ENCODE measurements at regions not wholly inside any gene's neighbourhood (a gene's known extent, or its start where the extent isn't known, plus 50 kb on each side); places are given as distances from the start of the nearest gene placed in this dataset.
"Not testable (repeated sequence)": the region's sequence is repeated elsewhere in the genome, so short reads cannot be mapped to it uniquely, and the experiment has no call there.

DNA sequence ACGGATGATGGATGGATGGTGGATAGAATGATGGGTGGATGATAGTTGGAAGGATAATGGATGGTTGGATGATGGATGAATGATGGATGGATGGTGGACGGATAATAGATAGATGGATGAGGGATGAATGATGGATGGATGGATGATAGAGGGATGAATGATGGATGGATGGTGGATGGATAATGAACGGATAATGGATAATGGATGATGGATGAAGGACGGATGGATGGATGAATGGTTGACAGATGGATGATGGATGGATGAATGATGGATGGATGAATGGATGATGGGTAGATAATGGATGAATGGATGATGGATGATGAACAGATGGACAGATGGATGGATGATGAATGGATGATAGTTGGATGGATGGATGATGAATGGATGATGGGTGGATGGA, 255.1 kb downstream of the NPHP4 start:
- in situ Hi-C loops (cut with MboI; ENCODE audit: low sequenced_read_pairs): no loop called here

DNA sequence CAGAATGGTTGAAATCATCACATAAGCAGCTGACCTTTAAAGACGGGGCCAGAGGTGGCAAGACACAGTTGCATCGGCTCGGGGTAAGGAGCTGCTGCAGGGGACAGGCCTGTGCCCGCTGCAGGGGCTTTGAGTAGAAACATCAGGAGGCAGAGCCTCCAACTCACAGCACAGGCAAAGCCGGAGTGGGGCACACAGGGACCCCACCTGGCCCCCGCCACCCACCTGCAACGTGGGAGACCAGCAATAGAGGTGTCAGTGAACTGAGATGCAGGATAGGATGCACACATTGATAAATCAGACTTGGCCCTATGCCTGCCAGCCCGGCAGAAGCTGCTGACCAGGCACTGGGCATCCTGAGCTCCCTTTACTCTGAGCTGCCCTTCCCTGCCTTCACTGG, 257.2 kb downstream of the NPHP4 start:
- in situ Hi-C loops (cut with MboI; ENCODE audit: low sequenced_read_pairs): no loop called here

DNA sequence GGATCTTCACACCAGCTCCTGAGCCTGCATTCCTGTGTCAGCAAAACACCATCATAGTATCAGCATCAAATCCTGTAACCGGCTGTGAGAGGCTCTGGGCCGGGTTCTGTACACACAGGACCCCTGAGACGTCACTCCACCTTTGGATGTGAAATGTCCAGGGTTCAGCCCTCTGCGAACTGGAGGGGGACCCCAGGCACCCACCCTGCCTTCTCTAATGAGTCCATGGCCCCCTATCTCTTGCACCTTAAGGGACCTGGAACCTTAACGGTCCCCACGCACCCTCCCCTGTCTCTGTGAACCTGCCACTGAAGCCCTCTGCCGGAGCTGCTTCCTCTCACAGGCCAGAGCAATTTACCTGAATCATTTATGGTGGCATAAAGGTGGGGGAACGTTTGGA, 257.8 kb downstream of the NPHP4 start:
- in situ Hi-C loops (cut with MboI; ENCODE audit: low sequenced_read_pairs): no loop called here

DNA sequence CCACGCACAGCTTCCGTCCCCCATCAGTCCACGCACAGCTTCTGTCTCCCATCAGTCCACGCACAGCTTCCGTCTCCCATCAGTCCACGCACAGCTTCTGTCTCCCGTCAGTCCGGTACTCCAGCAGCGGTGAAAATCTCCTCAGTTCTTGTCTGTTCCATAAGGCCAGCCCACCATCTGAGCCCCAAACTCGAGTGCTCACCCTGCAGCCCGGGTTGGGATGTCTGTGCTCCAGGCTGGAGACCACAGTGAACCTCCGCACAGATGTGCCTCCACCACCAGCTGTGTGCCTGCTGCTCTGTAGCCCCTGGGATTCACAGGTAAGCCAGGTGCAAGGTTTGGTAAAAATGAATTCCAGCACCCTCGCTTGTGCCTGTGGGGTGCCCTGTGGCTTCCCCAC, 258.6 kb downstream of the NPHP4 start:
- in situ Hi-C loops (cut with MboI; ENCODE audit: low sequenced_read_pairs): no loop called here

DNA sequence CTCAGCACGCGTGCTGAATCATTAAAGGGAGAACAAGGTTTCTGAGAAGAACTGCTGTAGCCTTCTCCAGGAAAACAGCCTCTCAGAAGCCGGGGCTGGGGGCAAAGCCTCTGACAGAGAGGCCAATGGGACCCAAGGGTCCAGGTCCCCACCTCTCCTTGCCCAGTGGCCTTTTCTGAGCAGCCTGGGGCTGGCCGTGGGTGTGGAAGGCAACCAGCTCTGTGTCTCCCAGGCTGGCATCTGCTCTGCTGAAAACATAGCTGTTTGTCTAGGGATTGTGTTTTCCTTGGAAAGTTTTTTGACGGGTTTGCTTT, 261.2 kb downstream of the NPHP4 start:
- in situ Hi-C loops (cut with MboI; ENCODE audit: low sequenced_read_pairs): no loop called here

DNA sequence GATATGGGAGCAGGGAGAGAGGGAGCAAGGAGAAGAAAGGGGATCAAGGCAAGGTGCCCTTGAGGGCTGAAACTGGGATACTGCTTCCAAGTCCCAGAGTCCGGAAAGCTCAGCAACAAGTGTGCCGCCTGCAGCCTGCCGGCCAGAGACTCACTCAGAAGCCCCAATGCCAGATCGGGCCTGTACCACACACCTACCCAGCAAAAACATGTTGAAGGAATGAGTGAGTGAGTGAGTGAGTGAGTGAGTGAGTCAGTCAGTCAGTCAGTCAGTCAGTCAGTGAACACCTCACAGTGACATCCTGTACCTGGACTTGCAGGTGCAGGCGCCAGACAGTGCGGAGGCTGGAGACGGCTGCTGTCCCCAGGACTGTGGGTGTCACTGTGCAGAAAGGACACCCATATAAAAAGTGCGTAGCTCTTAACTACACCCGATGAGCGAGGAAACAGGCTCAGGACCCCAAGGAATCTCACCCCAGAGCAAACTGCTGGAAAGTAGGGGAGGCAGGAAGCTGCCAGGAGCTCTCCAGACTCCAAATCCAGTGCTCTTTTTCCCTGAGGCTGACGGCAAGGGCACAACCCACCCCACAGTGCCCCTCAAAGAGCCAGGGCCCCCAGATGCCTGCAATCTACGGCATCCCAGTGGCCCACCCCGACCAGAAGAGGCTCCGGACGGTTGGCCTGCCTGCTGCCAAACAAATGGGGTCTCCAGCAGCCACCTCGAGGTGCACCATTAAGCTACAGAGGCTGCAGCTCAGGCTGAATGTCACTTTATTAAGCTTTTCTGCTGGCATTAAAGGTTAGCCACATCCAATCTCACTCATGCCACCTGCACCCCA, 261.7 kb downstream of the NPHP4 start:
- in situ Hi-C loops (cut with MboI; ENCODE audit: low sequenced_read_pairs): no loop called here

DNA sequence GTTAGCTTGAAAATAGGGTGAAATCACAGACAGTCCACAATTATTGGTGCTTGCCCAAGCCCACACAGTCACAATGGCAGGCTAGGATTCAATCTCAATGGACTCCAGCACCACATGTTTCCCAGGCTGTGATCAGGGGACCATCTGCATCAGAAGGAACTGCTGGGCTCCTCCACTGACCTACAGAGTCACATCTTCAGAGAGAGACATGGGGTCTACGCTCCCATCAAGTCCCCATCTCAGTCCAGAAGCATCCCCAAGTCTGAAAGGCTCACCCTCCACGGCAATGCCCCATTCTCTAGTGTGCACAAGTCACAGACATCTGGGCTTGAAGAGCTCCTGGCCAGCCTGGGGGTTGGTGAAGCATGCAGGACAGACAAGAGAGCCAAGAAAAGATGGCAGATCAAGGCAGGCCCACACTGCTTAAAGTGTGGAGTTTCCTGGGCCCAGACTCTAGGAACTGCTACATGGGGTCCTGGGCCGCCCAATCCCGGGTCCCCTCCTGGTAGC, 262.5 kb downstream of the NPHP4 start:
- in situ Hi-C loops (cut with MboI; ENCODE audit: low sequenced_read_pairs): no loop called here

DNA sequence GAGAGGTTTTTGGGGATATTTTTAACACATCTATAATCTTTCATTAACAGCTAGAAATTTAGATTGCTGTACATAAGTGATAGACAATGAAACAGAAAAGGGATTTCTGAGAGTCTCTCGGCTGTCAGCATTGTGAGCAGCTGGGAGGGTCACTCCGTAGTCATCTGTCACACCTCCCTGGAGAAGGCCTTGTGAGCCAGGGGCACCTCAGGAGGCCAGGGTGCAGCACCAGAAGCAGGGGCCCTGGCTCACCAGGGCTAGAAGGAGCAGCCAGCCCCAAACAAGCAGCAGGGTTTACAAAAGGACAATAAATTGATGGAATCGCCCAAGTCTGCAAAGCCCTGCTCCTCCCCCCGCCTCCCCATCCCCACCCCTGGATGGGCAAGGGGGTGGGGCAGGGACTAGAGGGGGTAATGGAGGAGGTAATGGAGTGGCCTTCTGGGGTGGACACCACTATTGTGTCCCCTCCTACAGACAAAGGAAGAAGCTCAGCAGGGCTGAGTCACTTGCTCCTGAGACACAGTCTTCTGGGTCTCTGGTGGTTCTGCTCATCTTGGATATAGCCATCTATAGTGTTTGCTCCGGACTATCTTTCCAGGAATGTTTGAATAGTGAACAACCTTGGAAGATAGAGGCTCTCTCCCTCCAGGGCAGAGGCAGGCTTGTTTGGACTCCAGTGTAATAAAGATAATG, 263.4 kb downstream of the NPHP4 start:
- in situ Hi-C loops (cut with MboI; ENCODE audit: low sequenced_read_pairs): no loop called here

DNA sequence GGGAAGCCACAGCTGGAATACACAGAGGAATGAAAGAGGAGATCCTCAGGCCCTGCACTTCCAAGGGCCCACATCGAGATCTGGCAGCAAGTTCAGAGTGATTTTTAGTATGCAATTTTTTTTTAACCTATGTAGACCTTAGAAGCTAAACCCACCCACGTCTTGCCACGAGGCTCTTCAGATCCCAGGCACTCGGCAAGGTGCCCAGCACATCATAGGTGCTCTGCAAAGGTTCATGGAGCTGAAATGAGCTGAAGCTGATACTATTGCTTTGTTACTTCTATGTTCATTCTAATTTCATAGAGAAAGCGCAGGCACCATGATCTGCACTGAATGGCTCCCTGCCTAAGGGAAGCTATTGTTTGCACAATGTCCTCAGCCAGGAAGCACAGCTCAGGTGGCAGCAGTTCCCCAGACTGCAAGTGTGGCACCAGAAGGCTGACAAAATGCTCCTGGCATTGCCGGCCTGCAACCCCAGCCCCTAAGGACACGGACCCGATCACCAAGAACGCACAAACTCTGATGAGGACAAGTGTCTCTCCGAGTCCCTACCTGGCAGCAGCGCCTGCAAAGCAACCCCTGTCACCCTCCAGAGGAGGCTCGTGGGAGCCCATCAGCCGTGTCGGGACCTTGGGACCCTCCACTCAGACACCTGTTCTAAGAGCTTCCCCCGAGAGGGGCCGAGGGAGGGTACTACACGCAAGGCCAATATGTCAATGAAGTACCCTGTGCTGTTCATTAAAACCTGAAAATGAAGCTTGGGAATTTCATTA, 264.2 kb downstream of the NPHP4 start:
- in situ Hi-C loops (cut with MboI; ENCODE audit: low sequenced_read_pairs): no loop called here

DNA sequence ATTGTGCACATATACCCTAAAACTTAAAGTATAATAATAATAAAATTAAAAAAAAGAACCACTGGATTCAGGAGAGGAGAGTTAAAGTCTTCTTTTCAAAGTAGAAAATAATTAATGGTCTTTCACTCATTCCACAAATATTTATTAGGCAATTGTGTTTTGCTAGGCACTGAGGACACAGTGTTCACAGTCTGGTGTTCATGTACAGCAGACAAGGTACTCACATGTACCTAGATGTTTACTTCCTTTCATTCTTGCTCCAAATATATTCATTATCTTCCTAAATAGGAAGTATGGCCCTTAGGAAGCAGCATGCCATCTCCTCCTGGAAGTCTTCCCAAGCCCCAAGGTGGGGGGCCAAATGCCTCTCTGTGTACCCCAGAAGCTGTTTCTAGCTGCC, 265.0 kb downstream of the NPHP4 start:
- in situ Hi-C loops (cut with MboI; ENCODE audit: low sequenced_read_pairs): no loop called here

DNA sequence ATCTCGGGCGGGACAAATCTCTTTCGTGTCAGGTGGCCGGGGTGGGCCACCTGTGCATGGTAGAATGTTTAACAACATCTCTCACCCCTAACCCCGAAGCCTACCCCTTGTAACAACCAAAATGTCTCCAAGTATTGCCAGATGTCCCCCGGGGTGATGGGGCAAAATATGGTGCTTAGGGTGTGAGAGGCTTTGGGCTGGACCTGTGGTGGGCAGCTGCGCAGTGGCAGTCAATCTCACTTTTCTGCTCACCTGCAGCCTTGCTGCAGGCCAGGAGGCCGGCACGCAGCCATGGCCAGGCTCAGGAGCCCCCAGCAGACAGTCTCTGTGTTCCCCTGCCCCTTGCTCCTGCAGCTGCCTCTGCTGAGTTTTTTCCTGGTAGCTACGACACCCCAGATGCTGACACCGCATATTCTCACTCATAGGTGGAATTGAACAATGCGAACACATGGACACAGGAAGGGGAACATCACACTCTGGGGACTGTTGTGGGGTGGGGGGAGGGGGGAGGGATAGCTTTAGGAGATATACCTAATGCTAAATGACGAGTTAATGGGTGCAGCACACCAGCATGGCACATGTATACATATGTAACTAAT, 265.5 kb downstream of the NPHP4 start:
- in situ Hi-C loops (cut with MboI; ENCODE audit: low sequenced_read_pairs): not testable (repeated sequence)

DNA sequence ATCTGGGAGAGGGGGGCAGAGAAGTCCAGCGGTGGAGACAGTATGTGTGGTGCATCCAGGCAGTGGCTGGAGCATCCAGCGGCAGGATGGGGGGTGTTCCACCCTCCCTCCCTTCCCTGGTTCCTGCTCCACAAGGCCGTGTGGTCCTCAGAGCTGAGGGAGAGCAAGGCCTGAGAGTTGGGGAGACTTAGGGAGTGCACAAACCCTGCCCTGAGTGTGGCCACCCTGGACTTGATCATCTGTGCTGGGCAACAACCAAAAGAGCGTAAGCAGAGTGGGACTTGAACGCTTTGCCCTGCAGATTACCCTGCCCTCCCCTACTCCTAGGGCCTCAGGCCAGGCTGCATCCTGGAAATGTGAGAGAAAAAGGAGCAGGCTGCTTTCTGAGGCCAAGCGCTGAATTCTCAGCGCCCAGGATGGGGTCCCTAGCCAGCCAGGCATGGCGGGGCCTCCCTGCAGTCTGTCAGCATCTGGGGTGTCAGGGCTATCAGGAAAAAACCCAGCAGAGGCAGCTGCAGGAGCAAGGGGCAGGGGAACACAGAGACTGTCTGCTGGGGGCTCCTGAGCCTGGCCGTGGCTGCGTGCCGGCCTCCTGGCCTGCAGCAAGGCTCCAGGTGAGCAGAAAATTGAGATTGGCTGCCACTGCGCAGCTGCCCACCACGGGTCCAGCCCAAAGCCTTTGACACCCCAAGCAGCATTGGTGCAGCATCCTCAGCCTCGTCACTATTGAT, 266.2 kb downstream of the NPHP4 start:
- in situ Hi-C loops (cut with MboI; ENCODE audit: low sequenced_read_pairs): no loop called here

DNA sequence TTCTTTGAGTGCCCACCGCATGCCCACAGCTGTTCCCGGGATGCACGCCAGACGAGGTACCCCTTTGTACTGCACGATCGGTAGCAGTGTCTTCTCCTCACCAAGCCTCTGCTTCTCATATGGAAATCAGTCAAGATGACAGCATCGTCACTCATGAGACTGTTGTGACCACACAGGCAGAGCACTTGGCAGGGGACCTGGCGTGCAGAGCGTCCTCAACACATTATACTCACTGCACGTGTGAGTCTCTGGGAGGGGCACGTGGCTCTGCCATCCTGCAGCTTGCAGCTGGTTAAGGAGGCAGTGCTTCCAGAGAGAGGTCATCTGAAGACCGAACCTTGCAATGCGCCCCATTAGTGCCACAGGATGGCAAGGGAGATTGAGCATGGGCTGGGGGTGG, 266.8 kb downstream of the NPHP4 start:
- in situ Hi-C loops (cut with MboI; ENCODE audit: low sequenced_read_pairs): no loop called here

DNA sequence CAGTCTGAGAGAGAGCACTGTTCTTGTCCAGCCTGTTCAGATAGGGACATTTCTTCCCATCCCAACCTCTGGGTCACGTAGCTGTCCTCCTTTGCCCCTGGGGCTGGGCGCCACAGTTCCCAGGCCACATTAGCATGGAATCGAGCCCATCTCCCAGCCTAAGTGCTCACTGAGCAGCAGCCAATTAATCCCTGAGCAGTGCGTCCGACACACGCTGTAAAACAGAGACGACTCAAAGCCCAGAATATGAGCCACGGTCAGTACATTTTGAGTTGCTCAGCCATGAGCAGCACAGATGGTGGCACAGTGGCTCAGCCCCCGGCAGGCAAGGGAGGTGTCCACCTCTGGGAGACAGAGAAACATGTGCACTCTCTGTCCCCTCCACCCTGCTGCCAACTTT, 267.4 kb downstream of the NPHP4 start:
- in situ Hi-C loops (cut with MboI; ENCODE audit: low sequenced_read_pairs): no loop called here

DNA sequence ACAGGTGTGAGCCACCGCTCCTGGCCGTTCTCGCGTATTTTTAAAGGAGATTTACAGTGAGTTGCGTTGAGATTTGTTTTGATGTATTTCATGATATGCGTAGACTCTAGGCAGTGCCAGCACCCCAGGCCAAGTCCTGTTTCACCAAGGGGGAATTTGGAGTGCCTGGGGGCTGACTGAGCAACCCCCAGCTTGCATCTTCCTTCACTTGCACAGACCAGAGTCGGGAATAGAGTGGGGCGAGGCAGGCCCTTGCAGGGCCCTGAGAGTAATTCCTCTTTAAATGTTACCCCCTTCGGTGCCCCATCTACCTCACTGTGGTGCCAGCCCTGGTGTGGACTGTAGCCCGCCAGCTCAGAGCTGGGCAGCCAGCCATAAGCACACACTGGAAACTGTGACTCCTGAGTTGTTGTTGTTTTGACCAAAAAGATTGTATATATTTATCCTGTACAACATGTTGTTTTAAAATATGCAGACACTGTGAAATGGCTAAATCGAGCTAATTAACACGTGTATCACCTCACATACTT, 269.5 kb downstream of the NPHP4 start:
- in situ Hi-C loops (cut with MboI; ENCODE audit: low sequenced_read_pairs): no loop called here

DNA sequence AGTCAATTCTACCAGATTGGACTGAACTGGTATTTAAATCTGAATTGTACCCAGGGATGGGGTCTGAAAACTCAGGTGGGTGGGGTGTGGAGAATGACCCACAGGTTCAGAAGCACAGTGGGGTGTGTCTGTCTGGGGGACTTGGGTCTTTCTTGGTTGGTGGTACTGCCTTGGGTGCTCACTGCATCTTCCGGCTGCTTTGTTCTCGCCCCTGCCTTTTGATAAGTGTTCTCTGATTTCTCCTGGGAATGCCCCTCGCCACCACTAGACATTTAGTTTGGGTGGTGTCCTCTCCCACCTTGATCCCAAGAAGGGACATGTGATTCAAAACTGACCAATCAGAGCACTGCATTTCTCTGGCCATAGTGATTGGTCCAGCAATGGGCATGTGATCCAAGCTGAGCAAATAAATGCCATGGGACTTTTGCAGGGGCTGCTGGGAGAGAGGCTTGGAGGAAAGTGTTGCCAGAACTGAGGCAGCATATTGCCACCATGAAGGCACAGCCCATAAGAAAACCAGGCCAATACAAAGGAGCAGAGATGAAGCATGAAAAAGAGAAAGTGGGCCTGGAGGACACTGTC, 270.5 kb downstream of the NPHP4 start:
- in situ Hi-C loops (cut with MboI; ENCODE audit: low sequenced_read_pairs): no loop called here

DNA sequence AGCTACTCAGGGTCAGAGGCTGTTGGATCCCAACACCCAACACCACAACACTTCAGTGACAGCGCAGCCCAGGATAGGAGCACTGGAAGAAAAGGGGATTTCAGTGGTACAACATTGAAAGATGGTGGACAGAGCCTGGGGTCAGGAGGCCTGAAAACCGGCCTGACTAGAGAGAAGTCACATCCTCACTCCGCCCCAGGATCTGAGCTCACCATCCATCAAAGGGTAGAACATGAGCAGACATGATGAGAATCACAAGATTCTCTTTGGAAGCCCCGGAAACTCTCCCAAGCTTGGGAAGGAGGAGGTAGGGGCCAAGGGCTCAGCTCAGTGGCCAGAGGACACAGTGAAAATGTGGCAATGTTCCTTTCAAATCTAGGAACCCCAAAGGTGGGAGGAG, 271.3 kb downstream of the NPHP4 start:
- in situ Hi-C loops (cut with MboI; ENCODE audit: low sequenced_read_pairs): no loop called here

DNA sequence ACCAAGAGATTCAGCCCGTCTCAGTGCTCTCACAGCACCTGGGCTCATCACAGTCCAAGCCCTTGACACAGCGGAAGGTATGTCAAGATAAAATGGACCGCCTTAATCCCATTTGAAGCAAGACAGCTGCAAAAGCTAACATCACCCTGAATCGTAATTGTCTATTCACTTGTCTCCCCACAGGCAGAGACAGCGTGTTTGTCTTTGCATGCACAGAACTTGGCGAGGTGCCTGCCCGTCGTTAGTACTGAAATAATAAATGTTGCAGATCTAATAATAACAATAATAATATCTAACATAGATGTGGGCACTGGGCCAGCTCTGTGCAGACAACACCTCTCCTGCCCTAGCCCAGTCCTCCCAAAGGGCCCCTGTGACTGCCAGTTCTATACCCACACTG, 271.7 kb downstream of the NPHP4 start:
- in situ Hi-C loops (cut with MboI; ENCODE audit: low sequenced_read_pairs): no loop called here

DNA sequence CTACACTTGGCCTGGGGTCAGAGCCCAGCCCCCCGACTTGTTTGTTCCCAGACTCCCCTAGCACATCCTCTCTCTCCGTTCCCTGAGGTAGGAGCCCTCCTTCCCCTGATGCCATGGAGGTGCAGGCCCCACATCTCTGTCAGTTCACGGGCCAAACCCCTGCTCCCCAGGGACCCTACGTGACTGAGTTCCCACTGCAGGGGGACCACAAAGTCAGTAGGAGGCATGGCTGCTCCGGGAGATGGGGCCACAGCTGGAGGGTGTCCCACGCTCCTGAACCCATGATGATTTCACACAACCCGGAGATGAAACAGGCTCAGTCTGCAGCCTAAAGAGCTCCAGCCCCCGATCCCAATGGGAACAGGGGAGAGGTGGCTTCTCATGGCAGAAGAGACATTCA, 272.2 kb downstream of the NPHP4 start:
- in situ Hi-C loops (cut with MboI; ENCODE audit: low sequenced_read_pairs): no loop called here

Measured in HL-60/S4 (cell line).